Stimulated activated CD4-positive, alpha-beta T cell treated with anti-CD3 and anti-CD28 coated beads, Interleukin-4, amount 100 ng/mL, for 48 hours (primary cell): ENCODE measurements at regions not wholly inside any gene's neighbourhood (a gene's known extent, or its start where the extent isn't known, plus 50 kb on each side); places are given as distances from the start of the nearest gene placed in this dataset.

Source experiments
- DNase-seq, 2 donors: peaks; one replicate each; pipeline ENCODE4 v3.0.0-alpha.2; 2020; ENCODE audit warnings: low read depth in 2 of 2

- DNase-seq, result no peak
These were observed 337.0 kb downstream of the PTEN start for GRCh38 chr10:88200312-88201032.

DNA sequence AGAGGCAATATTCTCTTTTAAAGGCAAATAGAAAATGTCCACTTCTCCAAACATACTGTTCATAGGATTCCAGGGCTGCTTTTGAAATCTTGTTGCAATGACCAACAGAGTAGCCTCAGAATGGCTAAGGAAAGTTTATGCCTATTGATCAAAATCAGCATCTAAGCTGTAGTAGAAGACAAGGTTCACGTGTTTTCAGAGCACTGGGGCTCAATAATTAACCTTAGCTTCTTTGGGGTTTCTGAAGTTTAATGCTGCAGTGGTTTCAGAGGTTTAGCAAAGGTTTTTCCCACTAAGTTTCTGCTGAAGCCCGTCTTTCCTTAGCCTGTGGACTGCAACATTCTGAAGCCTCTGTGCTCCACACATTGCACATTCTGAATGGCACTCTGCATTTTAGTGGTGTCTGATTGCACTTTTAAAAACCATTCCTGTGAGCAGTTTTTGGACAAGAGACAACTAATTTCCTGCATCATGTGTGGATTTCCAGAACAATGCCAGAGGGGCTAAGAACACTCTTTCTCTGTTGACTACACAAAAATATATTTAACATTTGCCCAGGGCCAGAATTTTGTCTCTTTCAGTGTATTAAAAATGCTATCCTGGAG lies 342.5 kb downstream of the PTEN start:
- DNase-seq, result no peak

- DNase-seq, result no peak
These were observed 343.7 kb downstream of the PTEN start for GRCh38 chr10:88207121-88207546.

DNA sequence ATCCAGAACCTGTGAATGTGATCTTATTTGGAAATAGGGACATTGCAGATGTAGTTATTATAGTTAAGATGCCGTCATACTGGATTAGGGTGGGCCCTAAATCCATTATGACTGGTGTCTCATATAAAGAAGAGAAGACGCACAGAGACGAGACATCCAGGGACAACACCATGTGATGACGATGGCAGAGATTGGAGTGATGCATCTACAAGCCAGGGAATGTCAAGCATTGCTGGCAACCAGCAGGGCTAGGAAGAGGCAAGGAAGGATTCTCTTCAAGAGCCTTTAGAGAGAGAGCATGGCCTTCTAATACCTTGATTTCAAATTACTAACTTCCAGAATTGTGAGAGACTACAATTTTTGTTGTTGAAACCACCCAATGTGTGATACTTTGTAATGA lies 345.8 kb downstream of the PTEN start:
- no peak for DNase-seq

GRCh38 chr10:88209837-88210561 lies 346.6 kb downstream of the PTEN start:
- DNase-seq, result no peak

- DNase-seq, result no peak
These were observed 347.8 kb downstream of the PTEN start for GRCh38 chr10:88211230-88211629.

GRCh38 chr10:88212069-88212468 lies 348.6 kb downstream of the PTEN start:
- DNase-seq, result no peak

- DNase-seq, result no peak
These were observed 349.7 kb downstream of the PTEN start for GRCh38 chr10:88213065-88213605.

DNA sequence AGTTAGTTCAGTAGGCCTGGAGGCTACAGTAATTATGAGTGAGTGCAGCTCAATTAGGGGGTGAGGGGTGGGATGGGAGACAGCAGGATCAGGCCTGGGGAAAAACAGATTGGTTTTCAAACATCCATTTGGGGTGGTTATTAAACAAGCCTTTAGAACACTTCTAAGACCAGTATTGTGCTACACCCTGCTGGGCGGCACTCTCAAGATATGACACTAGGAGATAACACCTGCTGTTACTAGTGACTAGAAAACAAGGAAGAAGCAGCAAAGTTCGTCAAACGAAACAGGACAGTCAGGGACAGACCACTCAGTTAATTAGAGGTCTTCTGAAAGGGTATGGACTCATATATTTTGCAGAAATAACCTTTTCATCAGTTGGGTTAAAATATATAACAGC lies 353.6 kb downstream of the PTEN start:
- DNase-seq, result no peak

GRCh38 chr10:88218362-88218761 lies 354.9 kb downstream of the PTEN start:
- no peak for DNase-seq

DNA sequence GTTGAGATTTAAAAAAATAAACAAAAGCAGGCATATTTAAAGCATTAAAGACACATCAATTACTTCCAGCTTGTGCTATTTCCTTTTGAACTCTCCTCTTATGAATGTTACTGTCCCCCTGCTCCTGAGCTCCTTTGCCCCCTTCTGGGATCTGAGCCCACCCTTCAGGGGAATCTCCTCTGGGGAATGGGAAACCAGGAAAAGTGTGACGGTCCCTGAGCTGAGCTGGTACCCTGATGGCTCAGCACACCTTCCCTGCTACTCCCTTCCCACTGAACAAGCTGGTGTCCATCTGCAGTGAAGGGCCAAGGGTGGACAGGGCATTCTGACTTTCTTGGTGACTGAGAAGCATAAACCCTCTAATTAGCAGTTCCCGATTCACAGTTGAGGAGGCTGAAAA lies 356.3 kb downstream of the PTEN start:
- DNase-seq, result no peak

DNA sequence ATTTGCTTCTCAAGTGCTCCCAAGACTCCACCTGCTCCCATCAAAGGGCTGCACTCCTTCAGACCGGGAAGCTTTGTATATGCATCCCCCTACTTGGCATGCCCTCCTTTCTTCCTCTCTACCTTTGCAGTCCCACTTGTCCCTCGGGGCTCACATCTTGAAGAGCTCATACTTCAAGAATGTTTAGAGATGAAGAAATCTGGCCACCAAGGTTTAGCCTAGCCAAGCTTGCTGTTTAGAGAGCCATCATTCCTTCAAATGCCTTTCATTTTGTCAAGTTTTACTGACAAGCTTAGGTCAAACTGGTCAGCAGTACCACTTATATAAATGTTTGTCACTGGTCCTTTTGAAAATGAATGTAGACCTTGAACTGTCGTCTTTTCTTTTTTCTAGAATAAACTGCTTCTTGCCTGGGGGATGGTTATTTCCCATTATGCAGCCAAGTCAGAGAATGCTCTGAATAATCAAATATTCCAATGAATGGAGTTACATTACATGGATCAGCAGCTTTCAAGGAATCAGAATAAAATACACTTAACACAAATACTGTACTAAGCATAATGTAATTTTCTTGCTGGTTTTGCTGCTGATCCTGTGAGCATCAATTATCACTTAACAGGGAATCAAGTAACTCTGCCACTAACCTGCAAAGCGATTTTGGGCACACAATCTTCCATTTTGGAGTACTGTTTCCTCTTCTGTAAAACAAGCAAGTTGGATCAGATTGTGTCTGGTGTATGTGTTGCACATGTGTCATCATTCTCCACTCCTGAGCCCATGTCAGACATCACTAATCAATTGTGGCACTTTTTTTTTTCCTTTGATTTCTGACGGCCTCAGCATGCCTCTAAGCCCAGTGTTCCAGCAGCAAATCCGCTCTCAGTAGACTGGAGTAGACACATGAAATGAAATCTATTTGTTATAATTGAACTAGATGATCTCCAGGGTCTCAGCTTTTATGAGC lies 357.9 kb downstream of the PTEN start:
- DNase-seq, result no peak

DNA sequence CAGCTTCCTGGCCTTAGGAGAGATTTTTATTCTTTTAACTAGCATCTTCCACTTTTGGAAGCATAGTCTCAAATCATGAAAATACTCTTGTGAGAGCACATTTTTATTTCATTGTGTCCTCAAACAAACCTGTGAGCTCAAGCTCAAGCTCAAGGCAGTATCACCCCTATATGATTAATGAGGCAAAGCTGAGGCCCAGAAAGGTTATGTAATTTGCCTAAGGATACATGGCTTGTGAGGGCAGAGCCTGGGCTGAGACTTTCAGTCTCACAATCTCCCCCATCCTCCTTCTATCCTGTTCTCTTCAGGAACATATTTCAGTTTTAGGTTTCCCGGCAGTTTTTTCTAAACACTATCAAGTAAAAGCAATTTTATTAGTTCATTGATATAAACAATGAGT lies 359.5 kb downstream of the PTEN start:
- no peak for DNase-seq
